NCI-H526 treated with DMSO at 0.1 percent for 48 hours (cell line): ENCODE measurements at regions not wholly inside any gene's neighbourhood (a gene's known extent, or its start where the extent isn't known, plus 50 kb on each side); places are given as distances from the start of the nearest gene placed in this dataset.
"Not testable (repeated sequence)": the region's sequence is repeated elsewhere in the genome, so short reads cannot be mapped to it uniquely, and the experiment has no call there.

ENCODE experiments used
- DNase-seq: peaks from one replicate; lab custom pipeline; 2025; lab: John Stamatoyannopoulos, UW

- DNase-seq = no peak
Observed at GRCh38 chr14:30223966-30224365, 296.3 kb upstream of the PRKD1 start.

GRCh38 chr14:30225176-30225575 lies 297.5 kb upstream of the PRKD1 start:
- no peak for DNase-seq

- no peak for DNase-seq
Observed at GRCh38 chr14:30227436-30227835, 299.8 kb upstream of the PRKD1 start.

GRCh38 chr14:30227876-30228275 lies 300.2 kb upstream of the PRKD1 start:
- no peak for DNase-seq

- DNase-seq = no peak
Observed at GRCh38 chr14:30230719-30231118, 303.1 kb upstream of the PRKD1 start.

GRCh38 chr14:30234966-30235365 lies 307.3 kb upstream of the PRKD1 start:
- DNase-seq = no peak

GRCh38 chr14:30235485-30235884 lies 307.8 kb upstream of the PRKD1 start:
- DNase-seq = no peak

GRCh38 chr14:30238936-30239335 lies 311.3 kb upstream of the PRKD1 start:
- no peak for DNase-seq

- DNase-seq = no peak
Observed at GRCh38 chr14:30240018-30240417, 312.4 kb upstream of the PRKD1 start.

- DNase-seq = no peak
Observed at GRCh38 chr14:30240685-30241084, 313.0 kb upstream of the PRKD1 start.

- DNase-seq = no peak
Observed at GRCh38 chr14:30242744-30243143, 315.1 kb upstream of the PRKD1 start.

- no peak for DNase-seq
Observed at GRCh38 chr14:30243207-30243606, 315.6 kb upstream of the PRKD1 start.

GRCh38 chr14:30243805-30244204 lies 315.2 kb upstream of the G2E3 start:
- DNase-seq = no peak

- DNase-seq = not testable (repeated sequence)
Observed at GRCh38 chr14:30244348-30244747, 314.6 kb upstream of the G2E3 start.

- no peak for DNase-seq
Observed at GRCh38 chr14:30251017-30251416, 307.9 kb upstream of the G2E3 start.

- no peak for DNase-seq
Observed at GRCh38 chr14:30251557-30252100, 307.3 kb upstream of the G2E3 start.

- no peak for DNase-seq
Observed at GRCh38 chr14:30252151-30252550, 306.8 kb upstream of the G2E3 start.

GRCh38 chr14:30252783-30253674 lies 305.9 kb upstream of the G2E3 start:
- DNase-seq = no peak

- DNase-seq = no peak
Observed at GRCh38 chr14:30256627-30257026, 302.3 kb upstream of the G2E3 start.

- no peak for DNase-seq
Observed at GRCh38 chr14:30257946-30258661, 300.9 kb upstream of the G2E3 start.

GRCh38 chr14:30260833-30261607 lies 297.9 kb upstream of the G2E3 start:
- DNase-seq = no peak

GRCh38 chr14:30264161-30264560 lies 294.8 kb upstream of the G2E3 start:
- DNase-seq = no peak
